ENCODE measurements at regions not wholly inside any gene's neighbourhood (a gene's known extent, or its start where the extent isn't known, plus 50 kb on each side); places are given as distances from the start of the nearest gene placed in this dataset.

DNA sequence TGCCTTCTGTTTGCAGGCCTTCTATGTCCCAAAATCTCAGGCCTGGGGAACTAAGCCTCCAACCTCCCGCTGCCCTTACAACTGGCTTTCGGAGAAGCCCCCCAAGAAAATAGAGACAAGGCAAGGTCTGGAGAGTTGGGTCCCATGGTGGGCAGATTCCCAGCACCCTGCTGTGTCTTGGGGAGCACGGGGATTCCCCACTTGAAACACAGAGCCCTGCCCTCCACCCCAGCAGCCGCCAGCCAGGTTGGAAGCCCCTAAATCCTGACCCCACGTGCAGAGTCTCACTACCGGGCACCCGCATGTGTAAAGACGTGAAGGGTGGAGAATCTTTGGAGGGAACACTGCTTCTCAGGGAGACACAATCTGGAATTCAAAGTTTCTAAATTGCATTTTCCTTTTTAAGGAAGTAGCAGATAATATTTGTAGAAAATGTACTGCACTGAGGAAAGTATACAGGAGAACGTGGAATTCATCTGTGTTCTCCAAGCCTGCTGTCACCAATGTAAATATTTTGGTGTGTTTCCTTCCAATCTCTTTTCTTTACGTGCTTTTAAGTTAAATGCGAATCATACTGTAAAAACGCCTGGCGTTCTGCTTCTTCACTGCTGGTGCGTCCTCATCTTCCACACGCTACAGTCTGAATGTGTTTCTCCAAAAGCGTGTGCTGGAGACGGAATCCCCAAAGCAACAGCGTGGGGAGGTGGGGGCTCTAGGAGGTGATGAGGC lies 220.9 kb downstream of the BRD1 start:
- Histone ChIP-seq H3K4me3 (no peak overlapping the region), H3K27ac (no peak overlapping the region), H3K4me1 (no peaks in the 10 kb centered on the region), H3K9me3 (peaks cover 7% of the 10 kb centered on the region), H3K27me3 (ENCODE audit: insufficient read depth in 3 of 3, low read length in 2 of 3) (peaks cover 0 to 5% (median 0%) of the 10 kb centered on the region in 3 donors), H3K36me3 (ENCODE audit: insufficient read depth in 1 of 2, low read depth in 1 of 2) (no peaks in the 10 kb centered on the region)
- intact Hi-C loops (cut with DNase I), result no loop called here
- DNase-seq (no peak), ATAC-seq (no peak)
- TF ChIP-seq CTCF (IDR thresholded peaks at IDR 0.05), result no peak
- WGBS, 3 donors, result 91 to 93% (median 92%) methylated on average over 18 of the region's 18 CpGs

GRCh38 chr22:49604732-49605302 lies 222.9 kb downstream of the BRD1 start:
- no peak for TF ChIP-seq CTCF (IDR thresholded peaks at IDR 0.05)
- no peak for DNase-seq
- no peak for ATAC-seq
- no peak overlapping the region for H3K27ac ChIP-seq
- H3K4me1 ChIP-seq, result no peaks in the 10 kb centered on the region
- peaks cover 7% of the 10 kb centered on the region for H3K9me3 ChIP-seq
- no peaks in the 10 kb centered on the region for H3K36me3 ChIP-seq (ENCODE audit: insufficient read depth in 1 of 2, low read depth in 1 of 2)
- no peak overlapping the region for H3K4me3 ChIP-seq
- H3K27me3 ChIP-seq (ENCODE audit: insufficient read depth in 3 of 3, low read length in 2 of 3), result peaks cover 0 to 5% (median 0%) of the 10 kb centered on the region in 3 donors
- intact Hi-C loops (cut with DNase I), result no loop called here
- WGBS, 3 donors, result 94 to 97% (median 95%) methylated on average over 3 of the region's 3 CpGs

- Histone ChIP-seq H3K9me3 (peaks cover 7% of the 10 kb centered on the region), H3K27me3 (ENCODE audit: insufficient read depth in 3 of 3, low read length in 2 of 3) (peaks cover 0 to 7% (median 5%) of the 10 kb centered on the region in 3 donors), H3K36me3 (ENCODE audit: insufficient read depth in 1 of 2, low read depth in 1 of 2) (no peaks in the 10 kb centered on the region), H3K27ac (no peak overlapping the region), H3K4me3 (no peak overlapping the region), H3K4me1 (no peaks in the 10 kb centered on the region)
- ATAC-seq, result no peak
- intact Hi-C loops (cut with DNase I), result no loop called here
- DNase-seq, result no peak
- WGBS, 3 donors, result 75 to 82% (median 77%) methylated on average over 10 of the region's 10 CpGs
- no peak for TF ChIP-seq CTCF (IDR thresholded peaks at IDR 0.05)
Observed at GRCh38 chr22:49603016-49603415, 224.7 kb downstream of the BRD1 start.

DNA sequence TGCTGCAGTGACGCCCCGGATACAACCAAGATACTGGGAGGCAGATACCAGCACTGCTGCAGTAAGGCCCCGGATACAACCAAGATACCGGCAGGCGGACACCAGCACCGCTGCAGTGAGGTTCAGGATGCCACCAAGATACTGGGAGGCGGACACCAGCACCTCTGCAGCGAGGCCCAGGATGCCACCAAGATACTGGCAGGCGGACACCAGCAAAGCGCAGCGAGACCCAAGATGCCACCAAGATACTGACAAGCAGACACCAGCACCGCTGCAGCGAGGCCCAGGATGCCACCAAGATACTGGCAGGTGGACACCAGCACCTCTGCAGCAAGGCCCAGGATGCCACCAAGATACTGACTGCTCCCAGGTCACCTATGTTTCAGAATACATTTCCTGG lies 225.2 kb downstream of the BRD1 start:
- ATAC-seq (no peak), DNase-seq (no peak)
- no peak overlapping the region for H3K4me3 ChIP-seq
- no peaks in the 10 kb centered on the region for H3K4me1 ChIP-seq
- WGBS, 3 donors, result 96 to 97% (median 97%) methylated on average over 13 of the region's 13 CpGs
- no peaks in the 10 kb centered on the region for H3K36me3 ChIP-seq (ENCODE audit: insufficient read depth in 1 of 2, low read depth in 1 of 2)
- TF ChIP-seq CTCF (IDR thresholded peaks at IDR 0.05), result no peak
- H3K9me3 ChIP-seq, result peaks cover 7% of the 10 kb centered on the region
- no peak overlapping the region for H3K27ac ChIP-seq
- peaks cover 0 to 7% (median 5%) of the 10 kb centered on the region in 3 donors for H3K27me3 ChIP-seq (ENCODE audit: insufficient read depth in 3 of 3, low read length in 2 of 3)
- intact Hi-C loops (cut with DNase I), result no loop called here

Data from psoas muscle (tissue), 7 donors.